Left lung (tissue), 4 donors: ENCODE measurements at regions not wholly inside any gene's neighbourhood (a gene's known extent, or its start where the extent isn't known, plus 50 kb on each side); places are given as distances from the start of the nearest gene placed in this dataset.
"Not testable (repeated sequence)": the region's sequence is repeated elsewhere in the genome, so short reads cannot be mapped to it uniquely, and the experiment has no call there.

ENCODE experiments used
- ATAC-seq: fragments of 200-7000 bp; cut with Tn5 transposase; one replicate; pipeline ENCODE4 v1.9.1; 2020; ENCODE audit warnings: moderate library complexity
- DNase-seq, 4 donors: peaks; one replicate each; pipeline ENCODE4 v3.0.0-alpha.2; 2013 to 2020
- H3K27ac ChIP-seq, 2 donors: fragments of 200-600 bp; sonication (generic) in 1 of 2; one replicate each; pipeline versions ENCODE4 v1.5.0 to v1.8.0; 2020 to 2021
- H3K27me3 ChIP-seq, 2 donors: fragments of 200-600 bp; sonication (generic) in 1 of 2; one replicate each; pipeline versions ENCODE4 v1.5.0 to v1.8.0; 2020 to 2021
- H3K36me3 ChIP-seq, 2 donors: fragments of 200-600 bp; sonication (generic) in 1 of 2; one replicate each; pipeline versions ENCODE4 v1.5.0 to v1.8.0; 2020 to 2021
- H3K4me1 ChIP-seq, 2 donors: fragments of 200-600 bp; one replicate each; pipeline ENCODE4 v1.8.0; 2021
- H3K4me3 ChIP-seq, 2 donors: fragments of 200-600 bp; sonication (generic) in 1 of 2; one replicate each; pipeline versions ENCODE4 v1.5.0 to v1.8.0; 2020 to 2021; ENCODE audit warnings: mild to moderate bottlenecking in 1 of 2
- H3K9me3 ChIP-seq, 2 donors: fragments of 200-600 bp; sonication (generic) in 1 of 2; one replicate each; pipeline versions ENCODE4 v1.5.0 to v1.8.0; 2020 to 2021
- CTCF ChIP-seq, 2 donors: fragments of 200-600 bp; sonication (generic) in 1 of 2; IDR thresholded peaks; one replicate each; pipeline versions ENCODE4 v1.5.0 to v1.8.0; 2021; ENCODE audit warnings: antibody characterized with exemption in 2 of 2
- intact Hi-C, 2 donors: fragments of 100-400 bp; cut with DNase I; formaldehyde crosslinking; loops; one replicate each; pipeline versions ENCODE4 v1.11.2 to v1.14.2; 2022
- donor health status: DM: no; HTN: yes; CAD: no.
- donor health status: DM: no; HTN: no; CAD: no.

- Histone ChIP-seq H3K36me3 (no peaks in the 10 kb centered on the region), H3K9me3 (no peaks in the 10 kb centered on the region), H3K4me3 (no peak overlapping the region), H3K27me3 (no peaks in the 10 kb centered on the region), H3K4me1 (no peaks in the 10 kb centered on the region), H3K27ac (no peak overlapping the region)
- ATAC-seq: no peak
- intact Hi-C loops: no loop called here
- no peak for TF ChIP-seq CTCF (IDR thresholded peaks at IDR 0.05)
- DNase-seq: peak in 2 of 4 donors; percentile 30 to 47
Observed at GRCh38 chr6:125639466-125640020, 109.9 kb upstream of the HEY2 start.

GRCh38 chr6:125640441-125641150 is 108.8 kb upstream of the HEY2 start:
- DNase-seq: no peak
- Histone ChIP-seq H3K27ac (no peak overlapping the region), H3K27me3 (no peaks in the 10 kb centered on the region), H3K9me3 (no peaks in the 10 kb centered on the region), H3K36me3 (no peaks in the 10 kb centered on the region), H3K4me3 (no peak overlapping the region), H3K4me1 (no peaks in the 10 kb centered on the region)
- ATAC-seq: no peak
- intact Hi-C loops: no loop called here
- TF ChIP-seq CTCF (IDR thresholded peaks at IDR 0.05): no peak

GRCh38 chr6:125643967-125644661 is 105.3 kb upstream of the HEY2 start:
- intact Hi-C loops, ATAC-seq: not testable (repeated sequence)
- DNase-seq: peak in 1 of 4 donors; percentile 76

GRCh38 chr6:125647391-125647790 is 102.0 kb upstream of the HEY2 start:
- TF ChIP-seq CTCF (IDR thresholded peaks at IDR 0.05): no peak
- Histone ChIP-seq H3K9me3 (no peaks in the 10 kb centered on the region), H3K27ac (no peak overlapping the region), H3K4me1 (no peaks in the 10 kb centered on the region), H3K27me3 (no peaks in the 10 kb centered on the region), H3K36me3 (no peaks in the 10 kb centered on the region), H3K4me3 (no peak overlapping the region)
- intact Hi-C loops: no loop called here
- ATAC-seq: no peak
- no peak for DNase-seq

More at GRCh38 chr6:125643967-125644661, 105.3 kb upstream of the HEY2 start:
- H3K4me1 ChIP-seq, H3K36me3 ChIP-seq, H3K4me3 ChIP-seq, H3K27ac ChIP-seq, H3K27me3 ChIP-seq, H3K9me3 ChIP-seq: not testable (repeated sequence)

- H3K27me3 ChIP-seq, H3K27ac ChIP-seq, H3K36me3 ChIP-seq, DNase-seq, H3K4me1 ChIP-seq, ATAC-seq, intact Hi-C loops, H3K4me3 ChIP-seq, H3K9me3 ChIP-seq: not testable (repeated sequence)
Observed at GRCh38 chr6:125653752-125654151, 95.7 kb upstream of the HEY2 start.

- Histone ChIP-seq H3K27ac (no peak overlapping the region), H3K36me3 (no peaks in the 10 kb centered on the region), H3K27me3 (no peaks in the 10 kb centered on the region), H3K4me1 (no peaks in the 10 kb centered on the region), H3K4me3 (no peak overlapping the region), H3K9me3 (no peaks in the 10 kb centered on the region)
- ATAC-seq (no peak), DNase-seq (no peak)
- intact Hi-C loops: no loop called here
- TF ChIP-seq CTCF (IDR thresholded peaks at IDR 0.05): no peak
Observed at GRCh38 chr6:125655511-125655910, 93.9 kb upstream of the HEY2 start.
